Activated CD8-positive, alpha-beta memory T cell treated with anti-CD3 and anti-CD28 coated beads for 1 hour (primary cell): ENCODE measurements at regions not wholly inside any gene's neighbourhood (a gene's known extent, or its start where the extent isn't known, plus 50 kb on each side); places are given as distances from the start of the nearest gene placed in this dataset.
"Not testable (repeated sequence)": the region's sequence is repeated elsewhere in the genome, so short reads cannot be mapped to it uniquely, and the experiment has no call there.

ENCODE experiments used
- DNase-seq, 2 donors: peaks; one replicate each; pipeline ENCODE4 v3.0.0-alpha.2; 2020; ENCODE audit warnings: low read depth in 1 of 2; ENCODE audit errors: extremely low read depth in 1 of 2

- no peak for DNase-seq
These were observed 103.8 kb upstream of the LANCL2 start for GRCh38 chr7:55261386-55261770.

GRCh38 chr7:55265328-55265727, 99.8 kb upstream of the LANCL2 start:
- DNase-seq, result not testable (repeated sequence)

- DNase-seq, result no peak
These were observed 99.1 kb upstream of the LANCL2 start for GRCh38 chr7:55265836-55266642.

- DNase-seq, result no peak
These were observed 94.0 kb upstream of the LANCL2 start for GRCh38 chr7:55271069-55271626.

- no peak for DNase-seq
These were observed 93.5 kb upstream of the LANCL2 start for GRCh38 chr7:55271661-55272060.

GRCh38 chr7:55272328-55272727, 92.8 kb upstream of the LANCL2 start:
- no peak for DNase-seq

GRCh38 chr7:55273186-55273980, 91.8 kb upstream of the LANCL2 start:
- DNase-seq, result no peak

GRCh38 chr7:55274156-55274555, 91.0 kb upstream of the LANCL2 start:
- DNase-seq, result no peak

- no peak for DNase-seq
These were observed 89.6 kb upstream of the LANCL2 start for GRCh38 chr7:55275291-55276200.

- no peak for DNase-seq
These were observed 88.4 kb upstream of the LANCL2 start for GRCh38 chr7:55276572-55277295.

GRCh38 chr7:55277916-55278315, 87.2 kb upstream of the LANCL2 start:
- DNase-seq, result no peak

- DNase-seq, result no peak
These were observed 86.8 kb upstream of the LANCL2 start for GRCh38 chr7:55278321-55278720.

GRCh38 chr7:55279080-55279845, 85.9 kb upstream of the LANCL2 start:
- DNase-seq, result no peak

GRCh38 chr7:55280031-55280454, 85.1 kb upstream of the LANCL2 start:
- peak; percentile 19 to 24 for DNase-seq

- no peak for DNase-seq
These were observed 79.5 kb upstream of the LANCL2 start for GRCh38 chr7:55285665-55286064.

- no peak for DNase-seq
These were observed 78.5 kb upstream of the LANCL2 start for GRCh38 chr7:55286666-55287065.

- no peak for DNase-seq
These were observed 76.9 kb upstream of the LANCL2 start for GRCh38 chr7:55288070-55288824.

GRCh38 chr7:55296070-55296469, 69.1 kb upstream of the LANCL2 start:
- DNase-seq, result no peak
